Mucosa of descending colon (tissue), 3 donors: ENCODE measurements at regions not wholly inside any gene's neighbourhood (a gene's known extent, or its start where the extent isn't known, plus 50 kb on each side); places are given as distances from the start of the nearest gene placed in this dataset.

ENCODE experiments used
- ATAC-seq: fragments of 200-7000 bp; cut with Tn5 transposase; one replicate; pipeline ENCODE4 v1.9.1; 2020; ENCODE audit warnings: mild to moderate bottlenecking, moderate library complexity
- DNase-seq, 3 donors: peaks; one replicate each; pipeline ENCODE4 v3.0.0-alpha.2; 2020
- H3K36me3 ChIP-seq: fragments of 200-600 bp; one replicate; pipeline ENCODE4 v1.8.0; 2021; ENCODE audit warnings: low read depth, mild to moderate bottlenecking
- H3K4me1 ChIP-seq: fragments of 200-600 bp; one replicate; pipeline ENCODE4 v1.8.0; 2021; ENCODE audit warnings: low read depth, mild to moderate bottlenecking
- H3K4me3 ChIP-seq: fragments of 200-600 bp; one replicate; pipeline ENCODE4 v1.8.0; 2021; ENCODE audit warnings: mild to moderate bottlenecking
- H3K9me3 ChIP-seq: fragments of 200-600 bp; one replicate; pipeline ENCODE4 v1.8.0; 2021; ENCODE audit warnings: mild to moderate bottlenecking
- CTCF ChIP-seq: fragments of 200-600 bp; IDR thresholded peaks from one replicate; pipeline ENCODE4 v1.8.0; 2022; ENCODE audit warnings: antibody characterized with exemption, mild to moderate bottlenecking
- intact Hi-C, 2 donors: fragments of 100-400 bp; cut with DNase I in 1 of 2; cut with micrococcal nuclease in 1 of 2; formaldehyde crosslinking; loops; one replicate each; pipeline versions ENCODE4 v1.11.0 to v1.11.1; 2022; cut with DNase I, micrococcal nuclease
- donor health status: DM: no; HTN: no; CAD: no; lungs with moderate emphysema.
- donor health status: DM: no; HTN: no; CAD: no.
- donor health status: DM: no; HTN: yes; CAD: no.

- TF ChIP-seq CTCF = no peak
- Histone ChIP-seq H3K4me3 (no peak overlapping the region), H3K9me3 (peaks cover 12% of the 10 kb centered on the region), H3K36me3 (no peaks in the 10 kb centered on the region), H3K4me1 (no peaks in the 10 kb centered on the region)
- no peak for DNase-seq
- intact Hi-C loops = no loop called here
- no peak for ATAC-seq
Observed at GRCh38 chr7:45993621-45994020, 72.5 kb upstream of the IGFBP3 start.

GRCh38 chr7:45992826-45993225 is 71.8 kb upstream of the IGFBP3 start:
- intact Hi-C loops = no loop called here
- ATAC-seq = no peak
- no peaks in the 10 kb centered on the region for H3K36me3 ChIP-seq
- no peaks in the 10 kb centered on the region for H3K4me1 ChIP-seq
- TF ChIP-seq CTCF = no peak
- DNase-seq = no peak
- peaks cover 12% of the 10 kb centered on the region for H3K9me3 ChIP-seq
- H3K4me3 ChIP-seq = no peak overlapping the region

GRCh38 chr7:45990276-45990675 is 69.2 kb upstream of the IGFBP3 start:
- ATAC-seq = no peak
- Histone ChIP-seq H3K4me3 (no peak overlapping the region), H3K4me1 (no peaks in the 10 kb centered on the region), H3K9me3 (no peaks in the 10 kb centered on the region), H3K36me3 (no peaks in the 10 kb centered on the region)
- no peak for TF ChIP-seq CTCF
- intact Hi-C loops = no loop called here
- no peak for DNase-seq

GRCh38 chr7:45988405-45989057 is 67.5 kb upstream of the IGFBP3 start:
- intact Hi-C loops = no loop called here
- Histone ChIP-seq H3K9me3 (no peaks in the 10 kb centered on the region), H3K4me3 (no peak overlapping the region), H3K4me1 (no peaks in the 10 kb centered on the region), H3K36me3 (no peaks in the 10 kb centered on the region)
- no peak for TF ChIP-seq CTCF
- ATAC-seq = no peak
- no peak for DNase-seq

- ATAC-seq = no peak
- H3K9me3 ChIP-seq = no peaks in the 10 kb centered on the region
Observed at GRCh38 chr7:45987521-45988290, 66.6 kb upstream of the IGFBP3 start.

More at GRCh38 chr7:45987521-45988290, 66.6 kb upstream of the IGFBP3 start:
- Histone ChIP-seq H3K36me3 (no peaks in the 10 kb centered on the region), H3K4me3 (no peak overlapping the region), H3K4me1 (no peaks in the 10 kb centered on the region)
- intact Hi-C loops = no loop called here
- no peak for DNase-seq
- TF ChIP-seq CTCF = no peak
